ENCODE measurements at regions not wholly inside any gene's neighbourhood (a gene's known extent, or its start where the extent isn't known, plus 50 kb on each side); places are given as distances from the start of the nearest gene placed in this dataset.

- TF ChIP-seq CTCF (IDR thresholded peaks at IDR 0.05; ENCODE audit: extremely low read depth, insufficient read depth, missing control alignments), result no peak
- in situ Hi-C loops (cut with MboI; ENCODE audit: low pct_unique_long_range_greater_than_20kb, low sequenced_read_pairs, unreplicated experiment), result no loop called here
- DNase-seq (ENCODE audit: low spot score), result no peak
Measured at GRCh38 chr3:66747261-66747660, 246.4 kb upstream of the LRIG1 start.

- in situ Hi-C loops (cut with MboI; ENCODE audit: low pct_unique_long_range_greater_than_20kb, low sequenced_read_pairs, unreplicated experiment), result no loop called here
- DNase-seq (ENCODE audit: low spot score), result no peak
- TF ChIP-seq CTCF (IDR thresholded peaks at IDR 0.05; ENCODE audit: extremely low read depth, insufficient read depth, missing control alignments), result no peak
Measured at GRCh38 chr3:66747696-66748095, 246.9 kb upstream of the LRIG1 start.

GRCh38 chr3:66748175-66748876, 247.5 kb upstream of the LRIG1 start:
- DNase-seq (ENCODE audit: low spot score), result no peak
- in situ Hi-C loops (cut with MboI; ENCODE audit: low pct_unique_long_range_greater_than_20kb, low sequenced_read_pairs, unreplicated experiment), result no loop called here
- no peak for TF ChIP-seq CTCF (IDR thresholded peaks at IDR 0.05; ENCODE audit: extremely low read depth, insufficient read depth, missing control alignments)

GRCh38 chr3:66751842-66752241, 246.3 kb upstream of the KBTBD8 start:
- DNase-seq (ENCODE audit: low spot score), result no peak
- in situ Hi-C loops (cut with MboI; ENCODE audit: low pct_unique_long_range_greater_than_20kb, low sequenced_read_pairs, unreplicated experiment), result no loop called here
- TF ChIP-seq CTCF (IDR thresholded peaks at IDR 0.05; ENCODE audit: extremely low read depth, insufficient read depth, missing control alignments), result no peak

- no peak for DNase-seq (ENCODE audit: low spot score)
- TF ChIP-seq CTCF (IDR thresholded peaks at IDR 0.05; ENCODE audit: extremely low read depth, insufficient read depth, missing control alignments), result no peak
- in situ Hi-C loops (cut with MboI; ENCODE audit: low pct_unique_long_range_greater_than_20kb, low sequenced_read_pairs, unreplicated experiment), result no loop called here
Measured at GRCh38 chr3:66753670-66754069, 244.4 kb upstream of the KBTBD8 start.

- no peak for DNase-seq (ENCODE audit: low spot score)
- in situ Hi-C loops (cut with MboI; ENCODE audit: low pct_unique_long_range_greater_than_20kb, low sequenced_read_pairs, unreplicated experiment), result no loop called here
- no peak for TF ChIP-seq CTCF (IDR thresholded peaks at IDR 0.05; ENCODE audit: extremely low read depth, insufficient read depth, missing control alignments)
Measured at GRCh38 chr3:66754613-66755012, 243.5 kb upstream of the KBTBD8 start.

Measured in GM13977 (cell line).